8988T (cell line): ENCODE measurements at regions not wholly inside any gene's neighbourhood (a gene's known extent, or its start where the extent isn't known, plus 50 kb on each side); places are given as distances from the start of the nearest gene placed in this dataset.

ENCODE experiments used
- DNase-seq: peaks from one replicate; pipeline ENCODE4 v3.0.0; 2011

GRCh38 chr18:44626236-44626635, 54.5 kb upstream of the SETBP1 start:
- no peak for DNase-seq

GRCh38 chr18:44626807-44627206, 53.9 kb upstream of the SETBP1 start:
- no peak for DNase-seq

GRCh38 chr18:44627280-44627679, 53.4 kb upstream of the SETBP1 start:
- DNase-seq, result no peak

GRCh38 chr18:44629406-44629805, 51.3 kb upstream of the SETBP1 start:
- DNase-seq, result no peak

GRCh38 chr18:44630118-44630517, 50.6 kb upstream of the SETBP1 start:
- no peak for DNase-seq
